Panc1 (cell line): ENCODE measurements at regions not wholly inside any gene's neighbourhood (a gene's known extent, or its start where the extent isn't known, plus 50 kb on each side); places are given as distances from the start of the nearest gene placed in this dataset.

Experiments used
- ATAC-seq: fragments of 200-7000 bp; cut with Tn5 transposase; 2 replicates; pipeline ENCODE4 v1.9.1; 2020; ENCODE audit warnings: mild to moderate bottlenecking, moderate library complexity
- BruUV-seq: library from RNA; stranded (reverse); fragments of 400-500 nt; replicated peaks from 2 replicates; lab custom pipeline; 2021; lab: Mats Ljungman, UMichigan
- CTCF ChIA-PET: fragments of 300-600 bp; sonication (Branson Sonifier 250); formaldehyde crosslinking; loops from one replicate; lab custom pipeline; 2022; ENCODE audit warnings: antibody characterized with exemption; lab: Charles Lee
- POLR2A ChIA-PET: fragments of 300-600 bp; sonication (Branson Sonifier 250); formaldehyde crosslinking; loops from one replicate; lab custom pipeline; 2022; ENCODE audit warnings: antibody characterized with exemption; lab: Charles Lee
- DNase-seq: peaks from one replicate; pipeline ENCODE4 v3.0.0-alpha.2; 2010; ENCODE audit warnings: low read depth, low spot score
- H3K27ac ChIP-seq: 2 replicates; pipeline ENCODE4 v1.5.1; 2011; ENCODE audit warnings: mild to moderate bottlenecking, low read length, inconsistent platforms
- H3K27me3 ChIP-seq: fragments of 200-500 bp; sonication (Bioruptor generic); 2 replicates; pipeline ENCODE4 v1.6.0; 2014; ENCODE audit warnings: low read length, inconsistent platforms; ENCODE audit not compliant: control insufficient read depth, insufficient read depth
- H3K36me3 ChIP-seq: fragments of 200-500 bp; sonication (Bioruptor generic); 2 replicates; pipeline ENCODE4 v1.5.1; 2014; ENCODE audit warnings: inconsistent platforms, mild to moderate bottlenecking, low read length, moderate library complexity; ENCODE audit not compliant: control insufficient read depth, insufficient read depth
- H3K4me1 ChIP-seq: 2 replicates; pipeline ENCODE4 v1.5.1; 2011; ENCODE audit warnings: inconsistent platforms, mild to moderate bottlenecking, low read length, moderate library complexity; ENCODE audit not compliant: control insufficient read depth, insufficient read depth
- H3K4me3 ChIP-seq, 2 experiments: 2 replicates each; pipeline ENCODE4 v1.5.1; 2011 to 2012; ENCODE audit warnings: low read depth in 2 of 2, low read length in 2 of 2, mild to moderate bottlenecking in 2 of 2, inconsistent platforms in 1 of 2, moderate library complexity in 1 of 2
- H3K9me3 ChIP-seq: fragments of 200-500 bp; sonication (Bioruptor generic); 2 replicates; pipeline ENCODE4 v1.5.1; 2014; ENCODE audit warnings: low read depth, mild to moderate bottlenecking, inconsistent platforms, low read length, moderate library complexity; ENCODE audit not compliant: control insufficient read depth, insufficient read depth
- CTCF ChIP-seq: fragments of 450-650 bp; IDR thresholded peaks from 2 replicates; pipeline ENCODE4 v1.5.1; 2017; ENCODE audit warnings: mild to moderate bottlenecking
- POLR2AphosphoS5 ChIP-seq: IDR thresholded peaks from 2 replicates; pipeline ENCODE4 v1.6.1; 2012; ENCODE audit warnings: mild to moderate bottlenecking, low read depth, low read length, moderate library complexity
- REST ChIP-seq, 2 experiments: IDR thresholded peaks; 2 replicates each; pipeline ENCODE4 v1.6.1; 2011 to 2012; ENCODE audit warnings: low read depth in 2 of 2, control low read depth in 1 of 2, low read length in 1 of 2, mild to moderate bottlenecking in 1 of 2, moderate library complexity in 1 of 2; ENCODE audit not compliant: insufficient read depth in 1 of 2
- SIN3A ChIP-seq: IDR thresholded peaks from 2 replicates; pipeline ENCODE4 v1.6.1; 2012; ENCODE audit warnings: low read depth, mild to moderate bottlenecking, low read length, moderate library complexity, borderline replicate concordance; ENCODE audit not compliant: insufficient read depth
- TCF7L2 ChIP-seq: IDR thresholded peaks from 2 replicates; pipeline ENCODE4 v1.6.1; 2011; ENCODE audit warnings: mild to moderate bottlenecking, low read depth, low read length, inconsistent platforms
- in situ Hi-C: cut with HindIII; loops from 2 replicates; pipeline ENCODE4 v1.10.0; 2016; ENCODE audit warnings: low sequenced_read_pairs, low pct_unique_long_range_greater_than_20kb
- intact Hi-C: fragments of 100-400 bp; cut with micrococcal nuclease; formaldehyde crosslinking; loops from one replicate; pipeline ENCODE4 v1.10.0; 2022; ENCODE audit not compliant: unreplicated experiment

- in situ Hi-C loops (no loop called here), intact Hi-C loops (no loop called here)
- no peak overlapping the region for H3K27ac ChIP-seq
- no peak overlapping the region for H3K4me3 ChIP-seq
- ChIA-PET POLR2A (no interaction called here), CTCF (no interaction called here)
- no peaks in the 10 kb centered on the region for H3K4me1 ChIP-seq
- H3K9me3 ChIP-seq: no peaks in the 10 kb centered on the region
- no peaks in the 10 kb centered on the region for H3K36me3 ChIP-seq
- ATAC-seq (no peak), DNase-seq (no peak)
- 0 out of 2 replicates have a peak, but pooled peaks cover 2% of the 10 kb centered on the region for H3K27me3 ChIP-seq
- no TSS peak for BruUV-seq
- TF ChIP-seq POLR2AphosphoS5 (no peak), REST (IDR thresholded peaks at IDR 0.05; ENCODE audit: insufficient read depth in 1 of 2, low read depth in 2 of 2, low read length in 1 of 2) (no peak), TCF7L2 (no peak), SIN3A (no peak), CTCF (no peak)
Measured at GRCh38 chr19:28137772-28138171, 1075.2 kb downstream of the UQCRFS1 start.

- H3K27ac ChIP-seq: no peak overlapping the region
- no peak for ATAC-seq
- H3K4me1 ChIP-seq: no peaks in the 10 kb centered on the region
- no TSS peak for BruUV-seq
- no peak for DNase-seq
- no peak for TF ChIP-seq TCF7L2
- no peak for TF ChIP-seq SIN3A
- no peak for TF ChIP-seq CTCF
- no peak for TF ChIP-seq REST (IDR thresholded peaks at IDR 0.05; ENCODE audit: insufficient read depth in 1 of 2, low read depth in 2 of 2, low read length in 1 of 2)
- TF ChIP-seq POLR2AphosphoS5: no peak
- in situ Hi-C loops (no loop called here), intact Hi-C loops (no loop called here)
- H3K36me3 ChIP-seq: no peaks in the 10 kb centered on the region
- ChIA-PET CTCF (interaction anchor here (0.6 kb wide), 1 partner anchor 69 kb away, joined by 4 read pairs; no protein-coding TSS in a partner anchor), POLR2A (no interaction called here)
- no peak overlapping the region for H3K4me3 ChIP-seq
- H3K9me3 ChIP-seq: no peaks in the 10 kb centered on the region
- H3K27me3 ChIP-seq: 0 out of 2 replicates have a peak, but pooled peaks cover 2% of the 10 kb centered on the region
Measured at GRCh38 chr19:28136796-28137195, 1076.2 kb downstream of the UQCRFS1 start.
